DND-41 (cell line): ENCODE measurements at regions not wholly inside any gene's neighbourhood (a gene's known extent, or its start where the extent isn't known, plus 50 kb on each side); places are given as distances from the start of the nearest gene placed in this dataset.

Experiments
- EZH2 ChIP-seq: IDR thresholded peaks from 3 replicates; pipeline ENCODE4 v1.6.1; 2012; ENCODE audit warnings: borderline replicate concordance, low read depth, mild to moderate bottlenecking, moderate library complexity, low read length, inconsistent platforms; ENCODE audit not compliant: severe bottlenecking
- TF ChIP-seq, protein P1 (sequence below): IDR thresholded peaks from 2 replicates; pipeline ENCODE4 v1.5.1; 2012; ENCODE audit warnings: borderline replicate concordance, low read length, moderate library complexity, mild to moderate bottlenecking; ENCODE audit not compliant: poor library complexity, severe bottlenecking; ENCODE audit errors: extremely low read depth

DNA sequence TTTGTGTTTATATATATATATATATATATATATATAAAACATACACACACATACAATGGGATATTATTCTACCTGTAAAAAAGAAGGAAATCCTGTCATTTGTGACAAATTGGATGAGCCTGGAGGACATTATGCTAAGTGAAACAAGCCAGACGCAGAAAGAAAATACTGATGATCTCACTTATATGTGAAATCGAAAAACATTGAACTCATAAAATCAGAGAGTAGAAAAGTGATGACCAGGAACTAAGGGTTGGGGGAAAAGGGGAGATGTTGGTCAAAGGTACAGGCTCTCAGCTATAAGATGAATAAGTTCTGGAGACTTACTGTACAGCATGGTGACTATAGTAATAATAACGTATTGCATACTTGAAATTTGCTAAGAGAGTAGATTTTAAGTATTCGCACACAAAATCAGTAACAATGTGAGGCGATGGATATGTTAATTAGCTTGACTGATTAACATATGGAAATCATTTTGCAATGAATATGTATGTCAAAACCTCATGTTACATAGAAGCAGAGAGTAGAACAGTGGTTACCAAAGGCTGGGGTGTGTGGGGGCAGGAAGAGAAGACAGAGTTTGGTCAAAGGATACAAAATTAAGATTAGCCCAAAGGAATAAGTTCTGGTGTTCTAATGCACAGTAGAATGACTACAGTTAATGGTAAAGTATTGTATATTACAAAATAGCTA lies 92.3 kb upstream of the PHACTR1 start:
- TF ChIP-seq, protein P1, sequence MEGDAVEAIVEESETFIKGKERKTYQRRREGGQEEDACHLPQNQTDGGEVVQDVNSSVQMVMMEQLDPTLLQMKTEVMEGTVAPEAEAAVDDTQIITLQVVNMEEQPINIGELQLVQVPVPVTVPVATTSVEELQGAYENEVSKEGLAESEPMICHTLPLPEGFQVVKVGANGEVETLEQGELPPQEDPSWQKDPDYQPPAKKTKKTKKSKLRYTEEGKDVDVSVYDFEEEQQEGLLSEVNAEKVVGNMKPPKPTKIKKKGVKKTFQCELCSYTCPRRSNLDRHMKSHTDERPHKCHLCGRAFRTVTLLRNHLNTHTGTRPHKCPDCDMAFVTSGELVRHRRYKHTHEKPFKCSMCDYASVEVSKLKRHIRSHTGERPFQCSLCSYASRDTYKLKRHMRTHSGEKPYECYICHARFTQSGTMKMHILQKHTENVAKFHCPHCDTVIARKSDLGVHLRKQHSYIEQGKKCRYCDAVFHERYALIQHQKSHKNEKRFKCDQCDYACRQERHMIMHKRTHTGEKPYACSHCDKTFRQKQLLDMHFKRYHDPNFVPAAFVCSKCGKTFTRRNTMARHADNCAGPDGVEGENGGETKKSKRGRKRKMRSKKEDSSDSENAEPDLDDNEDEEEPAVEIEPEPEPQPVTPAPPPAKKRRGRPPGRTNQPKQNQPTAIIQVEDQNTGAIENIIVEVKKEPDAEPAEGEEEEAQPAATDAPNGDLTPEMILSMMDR = no peak
- no peak for TF ChIP-seq EZH2
